Subcutaneous abdominal adipose tissue (tissue), 5 donors: ENCODE measurements at regions not wholly inside any gene's neighbourhood (a gene's known extent, or its start where the extent isn't known, plus 50 kb on each side); places are given as distances from the start of the nearest gene placed in this dataset.

Experiments
- H3K27ac ChIP-seq: one replicate; pipeline ENCODE4 v1.7.0; 2013; ENCODE audit warnings: low read depth, mild to moderate bottlenecking, inconsistent platforms, low read length, moderate library complexity
- H3K27me3 ChIP-seq, 5 donors: one replicate each; pipeline ENCODE4 v1.7.0; 2013; ENCODE audit warnings: low read length in 5 of 5, inconsistent platforms in 1 of 5; ENCODE audit not compliant: control insufficient read depth in 5 of 5, insufficient read depth in 4 of 5
- H3K36me3 ChIP-seq, 5 donors: one replicate each; pipeline ENCODE4 v1.7.0; 2013; ENCODE audit warnings: low read length in 5 of 5; ENCODE audit not compliant: control insufficient read depth in 5 of 5, insufficient read depth in 5 of 5
- H3K4me1 ChIP-seq, 5 donors: one replicate each; pipeline ENCODE4 v1.7.0; 2013; ENCODE audit warnings: low read length in 5 of 5, mild to moderate bottlenecking in 3 of 5, moderate library complexity in 1 of 5; ENCODE audit not compliant: control insufficient read depth in 5 of 5, insufficient read depth in 5 of 5
- H3K4me3 ChIP-seq, 5 donors: one replicate each; pipeline ENCODE4 v1.7.0; 2013; ENCODE audit warnings: low read length in 5 of 5, low read depth in 1 of 5
- H3K9ac ChIP-seq, 5 donors: one replicate each; pipeline ENCODE4 v1.7.0; 2013; ENCODE audit warnings: low read length in 5 of 5, mild to moderate bottlenecking in 4 of 5, moderate library complexity in 3 of 5
- H3K9me3 ChIP-seq, 5 donors: one replicate each; pipeline ENCODE4 v1.7.0; 2013; ENCODE audit warnings: low read length in 5 of 5; ENCODE audit not compliant: control insufficient read depth in 5 of 5
- donor health status: healthy.
- donor health status: healthy.
- donor health status: healthy.
- donor health status: healthy.
- donor health status: healthy.

DNA sequence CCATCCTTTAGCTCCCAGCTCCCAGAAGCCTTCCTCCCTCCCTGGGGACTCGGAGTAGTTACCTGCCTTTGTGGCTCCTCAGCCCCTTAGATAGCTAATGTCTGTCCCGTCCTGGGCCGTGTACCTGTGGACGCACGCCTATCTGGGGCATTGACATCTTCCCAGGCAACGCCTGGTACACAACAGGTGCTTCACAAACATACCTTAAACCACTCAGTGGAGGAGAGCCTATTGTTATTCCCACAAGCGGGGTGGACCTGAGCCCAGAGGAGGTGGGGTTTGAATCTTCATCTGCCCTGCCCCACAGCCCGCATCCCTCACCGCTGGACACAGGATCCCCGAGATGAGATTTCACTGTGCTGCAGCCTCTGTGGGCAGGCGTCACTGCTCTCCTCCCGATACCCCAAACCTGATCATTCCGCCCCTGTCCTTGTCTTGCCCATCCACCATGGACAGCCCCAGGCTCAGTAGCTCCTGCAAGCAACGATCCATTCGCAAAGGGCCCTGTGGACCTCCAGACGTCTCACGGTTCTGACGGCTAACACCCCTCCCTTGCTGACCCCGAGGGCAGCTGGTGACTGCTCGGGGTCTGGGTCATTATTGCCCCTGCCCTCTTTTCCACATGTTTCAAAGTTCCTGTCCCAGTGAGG lies 73.8 kb upstream of the SHISAL1 start:
- H3K4me1 ChIP-seq = peaks cover 5 to 22% (median 17%) of the 10 kb centered on the region in 5 donors
- no peak overlapping the region for H3K9ac ChIP-seq
- H3K9me3 ChIP-seq = no peaks in the 10 kb centered on the region
- H3K27me3 ChIP-seq = peaks cover 2 to 6% (median 4%) of the 10 kb centered on the region in 5 donors
- H3K36me3 ChIP-seq = no peaks in the 10 kb centered on the region
- H3K4me3 ChIP-seq = no peak overlapping the region
- no peak overlapping the region for H3K27ac ChIP-seq

DNA sequence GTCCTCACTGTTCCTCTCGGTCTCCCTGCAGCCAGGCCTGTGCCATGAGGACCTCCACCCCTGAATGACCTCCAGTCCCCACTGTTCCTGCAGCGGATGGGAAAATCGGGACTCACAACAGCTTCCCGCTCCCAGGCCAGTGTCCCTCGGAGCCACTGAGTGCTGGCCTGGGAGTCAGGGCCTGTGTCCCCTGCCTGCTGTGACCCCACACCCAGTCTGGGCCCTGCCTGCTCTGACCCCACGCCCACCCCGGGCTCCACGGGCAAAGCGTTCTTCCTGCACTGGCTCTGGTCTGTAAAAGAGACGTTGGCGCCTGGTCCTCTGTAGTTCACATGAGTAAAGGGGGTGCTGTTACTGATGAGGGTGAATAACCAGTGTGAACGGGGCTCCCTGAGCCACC lies 73.0 kb upstream of the SHISAL1 start:
- Histone ChIP-seq H3K36me3 (no peaks in the 10 kb centered on the region), H3K4me3 (no peak overlapping the region), H3K27me3 (peaks cover 2 to 6% (median 4%) of the 10 kb centered on the region in 5 donors), H3K27ac (no peak overlapping the region), H3K9ac (no peak overlapping the region), H3K9me3 (no peaks in the 10 kb centered on the region), H3K4me1 (peaks cover 5 to 29% (median 21%) of the 10 kb centered on the region in 5 donors)

DNA sequence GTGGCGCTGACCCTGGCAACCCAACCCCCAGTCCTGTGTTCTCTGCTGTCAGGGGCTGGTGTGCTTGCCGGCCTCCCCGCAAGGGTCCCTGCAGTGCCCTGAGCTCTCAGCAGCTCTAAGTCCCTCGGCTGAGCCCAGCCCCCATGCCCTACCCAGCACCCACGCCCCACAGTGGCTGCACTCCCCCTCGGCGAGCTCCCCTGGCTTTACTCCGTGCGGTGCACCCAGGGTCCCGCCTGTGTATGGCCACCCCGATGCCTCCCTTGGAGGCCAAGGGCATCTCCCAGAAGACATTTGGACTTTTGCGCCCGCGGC lies 72.5 kb upstream of the SHISAL1 start:
- Histone ChIP-seq H3K4me1 (peaks cover 5 to 34% (median 24%) of the 10 kb centered on the region in 5 donors), H3K27me3 (peaks cover 1 to 6% (median 2%) of the 10 kb centered on the region in 5 donors), H3K9ac (no peak overlapping the region)

DNA sequence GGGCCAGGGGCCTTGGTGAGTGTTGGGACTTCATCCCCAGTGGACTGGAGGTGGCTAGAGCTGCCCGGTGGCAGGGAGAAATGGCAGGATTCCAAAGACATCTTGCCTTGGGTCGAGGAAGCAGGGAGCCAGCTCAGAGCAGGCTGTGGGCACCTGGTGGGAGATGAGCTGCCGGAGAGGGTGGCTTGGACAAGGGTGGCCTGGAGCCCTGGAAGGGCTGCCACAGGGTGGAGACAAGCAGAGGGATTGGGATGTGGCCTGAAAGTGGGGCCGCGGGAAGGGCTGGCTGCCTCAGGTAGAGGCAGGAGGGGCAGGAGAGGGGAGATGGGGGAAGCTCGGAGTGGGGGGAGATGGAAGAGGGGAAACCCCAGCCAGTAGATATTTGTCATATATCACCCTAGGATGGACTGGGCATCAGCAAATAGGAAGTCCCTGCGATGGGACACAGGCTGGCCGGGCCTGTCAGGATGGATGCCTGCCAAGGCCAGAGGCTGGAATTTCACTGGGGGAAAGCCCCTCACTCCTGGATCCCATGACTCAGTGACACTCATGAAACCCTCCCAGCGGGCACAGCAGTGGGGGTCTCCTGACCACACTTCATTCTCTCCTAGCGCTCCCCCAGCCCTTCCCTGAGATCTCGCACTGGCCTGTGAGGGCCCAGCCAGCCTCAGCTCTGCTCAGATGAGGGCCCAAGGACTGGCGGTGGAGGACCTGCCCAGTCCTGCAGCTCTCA lies 72.0 kb upstream of the SHISAL1 start:
- Histone ChIP-seq H3K4me3 (no peak overlapping the region), H3K9ac (no peak overlapping the region), H3K36me3 (no peaks in the 10 kb centered on the region), H3K9me3 (no peaks in the 10 kb centered on the region), H3K27ac (no peak overlapping the region), H3K27me3 (peaks cover 0 to 6% (median 2%) of the 10 kb centered on the region in 5 donors), H3K4me1 (peaks cover 5 to 38% (median 24%) of the 10 kb centered on the region in 5 donors)

More for the DNA sequence above, 72.5 kb upstream of the SHISAL1 start:
- no peaks in the 10 kb centered on the region for H3K36me3 ChIP-seq
- H3K27ac ChIP-seq = no peak overlapping the region
- no peaks in the 10 kb centered on the region for H3K9me3 ChIP-seq
- no peak overlapping the region for H3K4me3 ChIP-seq

DNA sequence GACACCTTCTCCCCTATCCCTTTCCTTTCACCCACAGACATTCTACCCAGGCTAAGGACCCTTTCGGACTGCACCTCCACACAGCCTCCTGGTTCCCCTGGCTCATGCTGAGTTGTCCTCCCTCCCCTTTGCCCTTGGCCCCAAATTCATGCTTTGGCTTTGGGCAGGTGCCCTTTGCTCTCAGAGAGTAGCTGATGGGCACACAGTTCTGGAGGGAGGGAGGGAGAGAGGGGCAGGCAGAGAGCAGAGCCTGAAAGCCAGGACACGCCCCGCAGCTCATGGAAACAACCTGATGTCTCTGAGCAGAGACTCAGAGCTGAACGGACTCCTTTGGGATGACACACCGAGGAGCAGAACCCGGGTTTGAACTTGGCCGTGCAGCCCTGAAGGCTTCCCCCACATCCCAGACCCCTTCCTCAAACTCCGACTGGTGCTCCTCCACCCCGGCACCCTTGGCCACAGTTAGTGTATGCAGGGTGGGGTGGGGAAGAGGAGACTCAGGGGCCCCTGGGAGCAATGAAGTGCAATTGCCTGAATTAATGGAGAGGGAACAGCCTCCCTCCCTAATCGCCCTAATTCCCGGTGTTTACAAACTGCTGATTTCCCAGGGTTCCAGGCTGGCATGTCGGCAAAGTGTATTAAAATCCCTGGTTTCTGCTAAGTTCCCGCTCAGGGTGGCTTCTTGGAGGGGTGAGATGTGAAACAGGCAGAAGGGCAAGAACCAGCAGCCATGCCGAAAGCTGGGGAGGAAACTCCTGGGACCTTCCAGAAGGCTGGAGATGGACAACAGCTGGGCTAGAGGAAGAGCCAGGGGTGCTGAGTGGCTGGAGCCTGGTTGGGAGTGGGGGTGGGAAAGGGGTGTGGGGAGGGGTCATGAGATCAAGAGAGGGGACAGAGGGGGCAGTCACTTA lies 71.2 kb upstream of the SHISAL1 start:
- no peak overlapping the region for H3K27ac ChIP-seq
- no peak overlapping the region for H3K9ac ChIP-seq
- peaks cover 0 to 5% (median 1%) of the 10 kb centered on the region in 5 donors for H3K27me3 ChIP-seq
- no peaks in the 10 kb centered on the region for H3K9me3 ChIP-seq
- H3K4me3 ChIP-seq = peak overlapping the region in 2 of 5 donors; percentile 11 to 16
- H3K4me1 ChIP-seq = peaks cover 5 to 38% (median 24%) of the 10 kb centered on the region in 5 donors
- H3K36me3 ChIP-seq = no peaks in the 10 kb centered on the region

DNA sequence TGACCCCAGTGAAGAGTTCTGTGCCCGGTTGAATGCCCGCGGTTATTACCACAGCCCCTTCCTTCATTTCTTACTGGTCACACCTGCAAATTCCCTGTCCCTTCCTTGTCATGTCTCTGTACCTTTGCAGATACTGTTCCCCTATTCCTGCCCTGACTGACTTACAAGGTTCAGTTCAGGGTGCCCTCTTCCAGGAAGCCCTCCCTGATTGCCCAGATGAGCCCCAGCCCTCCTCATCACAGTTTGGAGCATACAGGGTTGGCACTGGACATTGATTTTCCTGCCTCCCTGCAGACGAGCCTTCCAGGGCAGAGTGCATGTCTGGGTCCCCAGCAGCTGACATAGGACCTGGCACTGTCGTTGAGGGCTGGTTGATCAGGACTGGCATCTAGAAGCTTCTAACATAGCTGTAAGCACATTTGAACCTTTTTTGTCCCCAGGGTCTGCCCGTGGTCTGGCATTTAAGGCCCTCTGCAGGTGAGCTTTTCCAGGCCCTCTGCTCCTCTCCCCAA lies 70.4 kb upstream of the SHISAL1 start:
- H3K4me1 ChIP-seq = peaks cover 5 to 38% (median 24%) of the 10 kb centered on the region in 5 donors
- peaks cover 3 to 6% (median 5%) of the 10 kb centered on the region in 5 donors for H3K9me3 ChIP-seq
- H3K9ac ChIP-seq = no peak overlapping the region
- no peaks in the 10 kb centered on the region for H3K36me3 ChIP-seq
- H3K27ac ChIP-seq = no peak overlapping the region
- H3K4me3 ChIP-seq = peak overlapping the region in 3 of 5 donors; percentile 11 to 16 (median 11)
- peaks cover 0 to 5% (median 0%) of the 10 kb centered on the region in 5 donors for H3K27me3 ChIP-seq

DNA sequence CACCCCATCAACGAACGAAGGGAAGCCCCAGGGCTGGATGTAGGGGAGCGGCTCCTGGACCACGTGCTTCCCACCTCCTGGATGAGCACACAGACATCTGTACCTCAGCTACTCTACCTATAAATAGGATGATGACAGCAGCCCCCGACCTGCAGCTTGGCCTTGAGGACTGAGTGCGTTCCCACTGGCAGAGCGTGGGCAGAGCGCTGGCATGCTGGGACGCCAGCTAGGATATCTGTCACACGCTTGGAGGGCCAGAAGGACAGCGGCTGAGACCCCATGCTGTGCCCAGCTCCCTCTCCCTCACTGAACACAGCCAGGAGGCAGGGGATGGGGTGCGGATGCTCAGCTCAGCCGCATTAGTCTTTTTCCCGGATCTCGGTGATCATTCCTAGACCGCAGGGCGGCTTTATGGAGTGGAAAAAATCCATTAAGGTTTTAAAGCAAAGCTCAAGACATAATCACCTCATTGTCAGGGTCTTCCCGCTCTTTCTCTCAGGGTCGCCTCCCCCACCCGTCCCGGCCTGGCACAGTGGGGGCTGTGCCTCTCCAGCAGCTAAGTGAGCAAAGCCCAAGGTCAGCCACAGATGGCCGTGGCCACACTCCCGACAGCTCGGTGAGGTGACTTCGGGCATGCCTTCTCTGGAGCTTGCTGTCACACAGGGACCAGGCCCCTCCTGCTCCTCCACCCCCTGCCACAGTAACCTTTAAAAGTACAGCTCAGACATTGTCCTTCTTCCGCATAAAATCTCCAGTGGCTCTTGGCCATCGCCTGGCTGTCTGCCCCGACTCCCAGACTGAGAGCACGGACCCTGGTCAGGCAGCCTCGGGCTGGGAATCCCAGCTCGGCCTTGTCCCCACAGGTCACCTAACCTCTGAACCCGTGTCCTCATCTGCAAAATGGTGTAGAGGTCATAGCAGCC lies 69.6 kb upstream of the SHISAL1 start:
- Histone ChIP-seq H3K4me3 (no peak overlapping the region), H3K27ac (no peak overlapping the region), H3K9ac (no peak overlapping the region), H3K4me1 (peaks cover 5 to 38% (median 24%) of the 10 kb centered on the region in 5 donors), H3K9me3 (peaks cover 3 to 12% (median 9%) of the 10 kb centered on the region in 5 donors), H3K27me3 (peaks cover 0 to 5% (median 0%) of the 10 kb centered on the region in 5 donors), H3K36me3 (no peaks in the 10 kb centered on the region)

DNA sequence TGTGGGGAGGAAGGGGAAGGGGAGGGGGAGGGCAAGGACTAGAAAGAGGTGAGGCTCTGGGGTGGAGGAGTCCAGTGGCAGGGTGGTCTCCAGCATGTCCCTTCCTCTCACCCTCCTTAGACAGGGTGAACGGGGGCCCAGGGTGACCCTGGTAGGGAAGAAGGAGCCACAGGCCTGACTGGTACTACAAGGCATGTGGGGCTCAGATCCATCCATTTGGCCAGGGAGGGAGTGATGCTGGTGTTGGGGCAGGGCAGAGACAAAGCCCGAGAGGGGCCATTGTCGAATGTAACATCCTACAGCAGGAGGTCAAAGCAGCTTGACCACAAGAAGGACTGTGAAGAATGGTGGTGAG lies 69.0 kb upstream of the SHISAL1 start:
- Histone ChIP-seq H3K9ac (no peak overlapping the region), H3K9me3 (peaks cover 3 to 12% (median 9%) of the 10 kb centered on the region in 5 donors), H3K4me1 (peaks cover 5 to 38% (median 24%) of the 10 kb centered on the region in 5 donors), H3K4me3 (no peak overlapping the region), H3K27me3 (peaks cover 0 to 2% (median 0%) of the 10 kb centered on the region in 5 donors), H3K36me3 (no peaks in the 10 kb centered on the region), H3K27ac (no peak overlapping the region)
